Activated CD4-positive, alpha-beta T cell treated with anti-CD3 and anti-CD28 coated beads, Interleukin-2, Interleukin-6, amounts not matched to agents 100 ng/mL and 50 ng/mL, durations not matched to agents 16 hours and 8 hours (primary cell): ENCODE measurements at regions not wholly inside any gene's neighbourhood (a gene's known extent, or its start where the extent isn't known, plus 50 kb on each side); places are given as distances from the start of the nearest gene placed in this dataset.
"Not testable (repeated sequence)": the region's sequence is repeated elsewhere in the genome, so short reads cannot be mapped to it uniquely, and the experiment has no call there.

Experiments used
- DNase-seq: peaks from one replicate; pipeline ENCODE4 v3.0.0-alpha.2; 2020

DNA sequence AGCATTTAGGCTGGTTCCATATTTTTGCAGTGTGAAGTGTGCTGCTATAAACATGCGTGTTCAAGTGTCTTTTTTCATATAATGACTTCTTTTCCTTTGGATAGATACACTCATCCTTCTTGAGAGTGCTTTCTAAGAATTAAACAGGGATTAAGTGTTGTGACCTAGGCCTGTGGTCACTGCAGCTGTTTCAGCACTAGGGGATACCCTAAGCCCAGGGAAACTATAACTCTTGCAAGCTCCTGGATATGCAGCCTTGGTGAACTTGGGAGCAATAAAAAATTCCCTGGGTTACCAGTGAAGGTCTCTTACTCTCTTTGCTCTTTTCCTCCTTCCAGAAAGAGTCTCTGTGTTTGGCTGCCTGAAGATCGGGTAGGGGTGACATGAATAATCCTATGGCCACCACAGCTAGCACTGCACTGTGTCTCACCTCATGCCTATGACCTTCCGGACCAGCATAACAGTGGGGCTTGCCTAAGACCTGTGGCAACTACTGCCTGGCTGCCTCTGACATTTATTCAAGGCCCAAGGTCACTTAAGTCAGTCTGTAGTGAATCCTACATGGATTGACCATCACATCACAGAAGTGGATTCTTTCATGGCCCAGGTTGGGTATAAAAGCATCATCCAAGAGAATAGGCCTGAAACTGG, 799.7 kb downstream of the DACH1 start:
- DNase-seq, result no peak

DNA sequence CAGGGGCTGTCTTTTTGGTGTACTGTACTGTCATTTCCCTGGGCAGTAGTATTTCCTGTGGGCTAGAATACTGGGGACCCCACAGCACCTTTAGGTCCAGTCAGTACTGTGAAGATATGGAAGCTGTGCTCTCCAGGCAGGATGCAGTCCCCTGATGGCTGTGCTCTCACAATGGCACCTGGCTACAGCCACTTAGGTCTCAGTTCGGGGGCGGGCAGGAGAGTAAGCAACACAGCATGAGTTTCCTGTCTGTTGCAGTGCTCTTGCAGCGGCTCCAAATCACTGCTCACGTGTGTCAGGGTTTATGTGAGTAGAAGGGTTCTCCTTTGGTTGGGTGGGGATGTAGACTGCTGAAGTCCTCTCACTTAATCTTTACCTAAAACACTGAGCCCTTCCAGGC, 810.4 kb downstream of the DACH1 start:
- DNase-seq, result no peak

DNA sequence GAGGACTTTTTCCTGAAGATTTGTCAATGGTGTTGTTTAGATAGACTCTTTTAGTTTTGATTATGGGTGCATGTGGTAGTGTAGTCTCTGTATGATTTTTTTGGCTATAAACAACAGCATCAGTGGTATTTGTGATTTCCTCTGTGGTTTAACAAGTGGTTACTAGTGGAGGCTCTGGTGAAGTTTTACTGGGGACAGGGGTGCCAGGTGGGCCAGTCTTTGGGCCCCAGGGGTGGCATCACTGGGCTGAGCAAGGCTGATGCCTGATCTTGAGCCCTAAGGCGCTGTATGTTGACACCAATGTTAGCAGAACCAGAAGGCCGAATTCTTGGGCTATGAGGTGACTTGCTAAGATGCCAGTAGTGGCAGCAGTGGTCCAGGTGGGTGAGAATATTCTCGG, 811.4 kb downstream of the DACH1 start:
- DNase-seq, result no peak

DNA sequence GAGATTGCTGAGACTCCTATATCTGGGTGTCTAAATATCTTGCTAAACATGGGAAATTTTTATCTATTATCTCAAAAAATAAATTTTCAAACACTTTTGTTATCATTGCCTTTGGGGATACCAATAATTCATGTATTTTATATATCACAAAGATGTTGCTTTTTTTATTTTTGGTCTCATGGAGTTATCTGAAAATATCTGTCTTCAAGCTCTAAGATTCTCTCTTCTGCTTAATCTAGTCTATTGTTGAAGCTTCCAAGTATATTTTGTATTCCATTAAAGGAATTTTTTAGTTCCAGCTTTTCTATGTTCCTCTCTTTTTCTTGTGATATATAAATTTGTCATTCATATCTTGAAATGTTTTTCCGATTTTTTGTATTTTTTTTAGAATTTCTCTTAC, 812.0 kb downstream of the DACH1 start:
- no peak for DNase-seq

DNA sequence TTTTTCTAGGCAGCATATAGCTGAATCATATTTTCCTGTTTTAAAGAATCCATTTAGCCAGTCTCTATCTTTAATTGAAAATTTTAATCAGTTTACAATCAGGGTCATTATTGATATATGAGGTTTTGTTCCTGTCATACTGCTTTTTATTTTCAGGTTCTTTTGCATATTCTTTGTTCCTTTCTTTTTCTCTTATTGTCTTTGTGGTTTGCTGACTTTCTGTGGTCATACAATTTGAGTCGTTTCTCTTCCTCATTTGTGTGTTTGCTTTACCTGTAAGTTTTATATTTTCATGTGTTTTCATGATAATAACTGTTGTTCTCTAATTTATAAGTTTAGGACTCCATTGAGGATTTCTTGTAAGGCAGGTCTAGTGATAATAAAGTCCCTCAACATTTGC, 812.6 kb downstream of the DACH1 start:
- no peak for DNase-seq

DNA sequence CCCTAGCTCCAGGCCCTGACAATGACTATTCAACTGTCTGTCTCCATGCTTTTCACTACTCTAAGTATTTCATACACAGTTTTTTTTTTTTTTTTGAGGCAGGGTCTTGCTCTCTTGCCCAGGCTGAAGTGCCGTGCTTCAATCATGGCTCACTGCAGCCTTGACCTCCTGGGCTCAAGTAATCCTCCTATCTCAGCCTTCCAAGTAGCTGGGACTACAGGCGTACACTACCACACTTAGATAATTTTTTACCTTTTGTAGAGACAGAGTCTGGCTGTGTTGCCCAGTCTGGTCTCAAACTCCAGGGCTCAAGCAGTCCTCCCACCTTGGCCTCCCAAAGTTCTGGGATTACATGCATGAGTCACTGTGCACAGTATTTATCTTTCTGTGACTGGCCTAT, 815.4 kb downstream of the DACH1 start:
- no peak for DNase-seq

DNA sequence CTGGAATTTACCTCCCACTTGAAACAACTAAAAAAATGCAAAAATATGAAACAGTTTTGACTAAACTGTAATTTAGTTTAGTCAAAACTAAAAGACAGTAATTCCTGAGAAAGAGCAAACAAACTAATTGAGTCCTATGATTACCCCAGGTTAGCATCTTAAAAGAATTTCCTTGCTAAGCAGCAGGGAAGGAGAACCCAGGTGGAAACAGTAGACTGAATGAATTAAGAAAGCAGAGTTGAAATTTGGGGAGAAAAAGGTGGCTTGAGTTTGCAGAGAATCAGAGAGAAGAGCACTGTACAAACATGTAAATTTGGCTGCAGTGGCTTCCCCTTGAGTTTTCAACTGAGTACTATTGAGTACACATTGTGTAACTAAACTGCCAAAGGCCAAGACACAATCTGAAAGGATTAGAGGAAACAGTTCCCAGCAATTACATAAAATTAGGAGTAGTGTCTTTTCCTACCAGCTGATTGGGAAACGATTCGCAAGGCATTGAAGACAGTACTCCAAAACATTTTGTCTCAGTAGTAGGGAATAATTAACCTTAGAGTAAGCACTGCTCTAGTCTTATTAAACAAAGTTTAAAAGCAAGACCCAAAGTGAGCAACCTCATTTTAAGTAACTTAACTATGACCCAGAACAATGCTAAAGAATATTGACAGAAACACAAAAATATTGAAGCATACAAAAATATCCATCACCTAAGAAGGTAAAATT, 820.5 kb downstream of the DACH1 start:
- DNase-seq, result no peak

DNA sequence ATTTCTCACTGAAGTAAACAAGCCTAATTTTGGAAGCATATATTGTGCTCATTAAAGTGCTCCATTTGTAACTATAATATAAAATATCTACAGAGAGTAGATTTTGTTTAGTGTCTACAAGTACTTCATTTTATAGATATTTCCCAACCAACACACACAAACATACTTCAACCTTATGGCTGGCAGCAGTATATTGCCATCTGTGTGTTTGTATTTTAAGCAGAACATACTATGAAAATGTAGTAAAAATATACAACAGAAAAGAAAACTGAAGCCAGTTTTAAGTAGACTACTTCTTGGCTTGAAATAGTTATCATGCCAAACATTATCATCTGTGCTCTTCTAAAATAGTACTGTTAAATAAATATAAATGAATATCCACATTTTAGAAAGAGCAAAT, 821.9 kb downstream of the DACH1 start:
- DNase-seq, result no peak

DNA sequence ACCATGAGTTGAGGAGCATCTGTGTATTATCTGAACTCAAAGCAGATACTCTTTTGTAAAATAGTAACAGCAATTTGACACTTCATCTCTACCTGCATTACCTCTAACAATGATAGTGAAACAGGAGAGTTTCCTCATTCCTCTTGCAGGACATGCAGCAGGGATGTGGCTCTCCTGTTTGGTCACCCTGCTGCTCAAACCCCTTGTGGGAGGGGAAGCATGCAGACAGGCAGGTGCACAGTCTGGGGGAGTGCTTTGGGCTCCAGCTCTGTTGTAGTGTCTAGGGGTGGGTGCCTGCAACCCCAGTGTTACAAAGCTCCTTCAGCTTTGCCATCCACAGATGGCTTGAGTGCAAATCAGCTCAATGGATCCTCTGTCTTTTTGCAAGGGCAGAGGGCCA, 827.6 kb downstream of the DACH1 start:
- no peak for DNase-seq

DNA sequence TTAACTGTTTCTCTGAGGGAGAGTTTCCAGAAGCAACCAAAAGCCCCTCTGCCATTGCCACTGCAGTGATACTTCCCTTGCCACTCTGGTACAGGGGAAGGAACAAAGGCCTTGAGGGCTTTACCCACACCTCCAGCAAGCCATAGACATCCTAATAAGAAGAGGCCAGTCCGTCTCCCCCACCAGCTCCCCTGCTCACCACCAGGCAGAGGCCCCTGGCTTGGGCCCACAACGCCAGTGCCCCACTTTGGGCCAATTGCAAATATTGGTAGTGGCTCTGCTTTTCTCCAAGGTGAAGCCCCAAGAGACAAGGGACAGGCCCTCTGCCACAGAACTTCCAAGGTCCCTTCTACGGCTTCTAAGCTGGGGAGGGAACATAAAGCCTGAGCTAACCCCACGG, 833.0 kb downstream of the DACH1 start:
- no peak for DNase-seq

DNA sequence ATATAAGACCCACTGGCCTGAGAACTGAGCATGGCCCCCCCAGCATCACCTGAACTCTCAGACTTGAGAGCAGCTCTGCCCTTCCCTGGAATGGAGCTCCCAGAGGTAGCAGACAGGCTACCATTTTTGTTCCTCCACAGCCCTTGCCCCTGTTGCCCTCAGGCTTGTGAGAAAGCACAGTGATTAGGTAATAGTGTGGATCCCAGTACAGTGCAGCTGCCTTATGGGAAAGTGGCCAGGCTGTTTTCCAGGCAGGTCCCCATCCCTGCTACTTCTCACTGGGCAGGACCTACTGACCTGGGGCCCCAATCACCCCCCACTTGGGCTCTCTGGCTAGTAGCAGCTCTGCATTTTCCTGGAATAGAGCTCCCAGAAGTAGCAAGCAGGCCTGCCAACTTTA, 834.0 kb downstream of the DACH1 start:
- no peak for DNase-seq

DNA sequence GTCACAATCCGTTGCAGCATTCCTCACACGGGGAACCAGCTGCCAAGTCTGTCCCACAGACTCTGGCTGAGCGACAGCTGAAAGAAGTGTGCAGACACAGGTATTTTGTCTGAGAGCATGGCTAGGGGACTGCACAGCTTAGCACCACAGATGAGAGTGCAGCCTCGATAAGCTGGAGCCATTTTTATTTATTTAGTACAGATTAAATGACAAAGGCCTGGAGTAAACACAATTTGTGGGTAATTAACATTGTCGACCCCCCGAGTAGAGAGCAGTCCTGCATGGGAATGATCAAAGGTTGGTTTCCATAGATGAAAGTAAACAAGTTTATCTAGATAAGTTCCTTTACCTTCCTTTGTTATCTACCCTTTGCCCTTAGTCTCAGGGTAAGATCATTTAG, 836.2 kb downstream of the DACH1 start:
- DNase-seq, result no peak

DNA sequence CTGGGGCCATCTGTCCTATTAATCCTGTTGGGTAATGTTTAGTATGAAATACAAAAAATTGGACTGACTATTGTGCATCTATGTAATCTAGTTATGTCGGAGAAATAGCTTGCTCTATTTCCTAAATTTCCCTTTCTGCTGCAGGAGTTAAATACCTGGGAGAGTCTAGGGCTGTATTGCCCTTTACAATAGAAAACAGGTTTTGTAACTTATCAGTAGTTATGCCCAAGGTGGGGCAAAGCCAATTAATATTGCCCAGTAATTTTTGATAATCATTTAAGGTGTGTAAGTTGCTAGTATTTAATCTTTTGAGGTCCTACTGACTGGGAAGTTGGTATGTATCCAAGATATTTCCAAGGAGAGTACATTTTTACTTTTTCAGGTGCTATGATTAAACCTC, 838.1 kb downstream of the DACH1 start:
- no peak for DNase-seq

DNA sequence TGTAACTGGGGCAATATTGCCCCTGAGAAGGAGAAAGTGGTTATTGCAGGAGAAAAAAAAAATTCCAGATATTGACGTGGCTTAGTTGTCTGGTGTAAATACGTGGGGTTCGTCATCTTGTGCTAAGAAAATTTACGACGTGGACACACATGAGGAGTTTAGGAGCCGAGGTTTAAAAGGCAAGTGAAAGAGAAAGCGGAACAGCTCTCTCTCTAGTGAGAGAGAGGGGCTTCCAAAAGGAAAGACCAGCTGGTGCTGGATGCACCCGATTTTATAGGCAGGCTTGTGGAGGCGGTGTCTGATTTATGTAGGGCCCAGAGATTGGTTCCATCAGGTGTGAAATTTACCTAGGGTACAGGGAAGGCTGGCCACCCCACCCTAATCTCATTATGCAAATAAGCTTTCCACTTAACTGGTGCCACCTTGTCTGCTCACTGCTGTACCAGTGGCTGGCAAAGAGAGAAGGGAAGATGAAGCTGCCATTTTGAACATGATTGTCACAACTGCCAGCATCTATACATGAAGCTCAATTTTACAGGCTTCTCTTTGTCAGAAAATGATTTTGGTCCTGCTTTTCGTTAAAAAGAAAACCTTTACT, 845.1 kb downstream of the DACH1 start:
- no peak for DNase-seq

DNA sequence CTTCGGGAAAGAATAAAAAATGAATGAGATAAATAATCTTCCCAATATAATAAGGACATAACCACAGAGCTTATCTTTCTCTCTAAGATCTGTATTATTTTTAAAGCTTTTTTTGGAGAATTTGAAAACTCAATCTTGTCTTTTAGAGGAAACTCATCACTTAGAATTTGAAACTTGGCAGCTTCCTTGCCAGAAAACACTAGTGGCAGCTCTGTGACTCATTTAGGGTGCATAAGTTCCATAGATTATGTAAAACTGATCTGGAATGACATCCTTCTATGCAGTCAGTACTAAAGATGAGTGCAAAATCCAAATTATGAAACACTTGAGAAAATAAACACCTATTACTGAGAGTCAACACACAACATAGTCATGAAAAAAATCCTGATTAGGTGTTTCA, 848.0 kb downstream of the DACH1 start:
- no peak for DNase-seq

DNA sequence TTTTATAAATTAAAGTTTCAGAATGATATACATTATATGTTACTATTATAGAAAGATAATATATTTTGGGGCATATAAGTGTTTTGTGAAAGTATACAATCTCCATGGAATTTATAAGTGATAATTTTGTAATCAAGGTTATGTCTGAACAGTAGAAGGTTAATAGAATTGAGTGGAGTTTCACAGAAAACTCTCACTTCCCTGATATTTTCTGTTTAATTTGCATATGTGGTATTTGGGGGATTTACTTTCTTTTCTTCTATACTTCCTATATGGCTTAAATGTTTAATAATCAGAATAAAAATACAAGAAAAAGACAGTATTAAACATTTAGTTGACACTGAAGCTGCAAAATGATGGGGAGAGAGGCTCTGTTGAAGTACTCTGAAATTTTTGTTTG, 848.5 kb downstream of the DACH1 start:
- DNase-seq, result no peak

DNA sequence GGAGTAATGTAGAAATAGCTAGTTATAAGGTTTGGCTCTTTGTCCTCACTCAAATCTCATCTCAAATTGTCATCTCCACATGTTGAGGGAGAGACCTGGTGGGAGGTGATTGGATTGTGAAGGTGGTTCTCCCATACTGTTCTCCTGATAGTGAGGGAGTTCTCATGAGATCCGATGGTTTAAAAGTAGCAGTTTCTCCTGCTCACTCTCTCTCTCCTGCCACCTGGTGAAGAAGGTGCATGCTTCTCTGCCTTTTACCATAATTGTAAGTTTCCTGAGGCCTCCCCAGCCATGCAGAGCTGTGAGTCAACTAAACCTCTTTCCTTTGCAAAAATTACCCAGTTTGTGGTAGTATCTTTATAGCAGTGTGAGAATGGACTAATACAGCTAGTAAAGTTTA, 849.4 kb downstream of the DACH1 start:
- DNase-seq, result no peak

DNA sequence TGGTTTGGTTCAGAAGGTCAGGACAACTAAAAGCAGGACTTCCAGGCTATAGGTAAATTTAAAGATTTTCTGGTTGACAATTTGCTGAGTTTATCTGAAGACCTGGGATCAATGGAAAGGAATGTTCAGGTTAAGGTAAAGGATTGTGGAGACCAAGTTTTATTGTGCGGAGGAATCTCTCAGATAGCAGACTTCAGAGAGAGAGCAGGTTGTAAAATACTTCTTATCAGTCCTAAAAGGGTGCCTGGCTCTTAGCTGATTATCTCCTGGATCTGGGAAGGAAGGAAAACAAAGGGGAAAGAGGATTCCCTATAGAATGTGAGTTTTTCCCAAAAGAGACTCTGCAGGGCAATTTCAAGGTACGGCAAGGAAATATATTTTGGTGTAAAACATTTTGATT, 851.5 kb downstream of the DACH1 start:
- DNase-seq, result no peak

DNA sequence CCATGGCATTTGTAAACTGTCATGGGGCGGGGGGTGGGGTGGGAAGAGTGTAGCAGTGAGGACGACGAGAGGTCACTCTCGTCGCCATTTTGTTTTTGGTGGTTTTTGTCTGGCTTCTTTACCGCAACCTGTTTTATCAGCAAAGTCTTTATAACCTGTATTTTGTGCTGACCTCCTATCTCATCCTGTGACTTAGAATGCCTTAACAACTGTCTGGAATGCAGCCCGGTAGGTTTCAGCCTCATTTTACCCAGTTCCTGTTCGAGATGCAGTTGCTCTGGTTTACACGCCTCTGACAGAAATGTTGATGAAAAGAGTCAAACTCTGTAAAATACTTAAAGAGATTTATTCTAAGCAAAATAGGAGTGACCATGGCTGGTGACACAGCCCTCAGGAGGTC, 852.0 kb downstream of the DACH1 start:
- DNase-seq, result no peak

DNA sequence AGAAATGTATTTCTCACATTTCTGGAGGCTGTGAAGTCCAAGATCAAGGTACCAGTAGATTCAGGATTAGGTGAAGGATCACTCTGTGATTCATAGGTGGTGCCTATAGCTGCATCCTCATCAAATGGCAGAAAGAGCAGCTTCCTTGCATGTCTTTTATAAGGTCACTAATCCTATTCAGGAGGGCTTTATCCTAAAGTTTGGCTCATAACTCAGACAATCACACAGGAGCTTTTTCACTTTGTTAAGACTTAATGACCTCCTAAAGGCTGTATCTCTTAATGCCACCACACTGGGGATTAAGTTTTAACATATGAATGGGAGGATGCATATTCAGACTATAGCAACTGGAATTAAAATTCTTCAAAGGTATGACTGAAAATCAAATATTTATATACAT, 861.1 kb downstream of the DACH1 start:
- no peak for DNase-seq

DNA sequence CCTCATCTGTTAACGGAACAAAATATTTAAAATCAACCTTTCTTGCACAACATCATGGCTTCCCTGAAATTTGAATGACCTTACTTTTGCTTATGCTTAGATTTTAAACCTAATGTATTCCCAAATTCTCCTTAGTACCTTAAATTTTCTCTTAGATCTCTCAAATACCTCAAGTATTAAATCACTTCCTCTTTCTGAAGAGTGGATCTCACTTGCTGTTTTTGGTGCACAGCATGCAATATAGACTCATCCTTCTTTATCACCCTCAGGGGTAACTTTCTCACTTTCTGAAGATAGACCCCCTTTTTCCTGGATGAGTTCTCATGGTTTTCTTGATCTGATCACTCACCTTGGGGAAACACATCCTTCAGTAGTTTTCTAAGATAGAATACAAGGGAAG, 871.7 kb downstream of the DACH1 start:
- no peak for DNase-seq

DNA sequence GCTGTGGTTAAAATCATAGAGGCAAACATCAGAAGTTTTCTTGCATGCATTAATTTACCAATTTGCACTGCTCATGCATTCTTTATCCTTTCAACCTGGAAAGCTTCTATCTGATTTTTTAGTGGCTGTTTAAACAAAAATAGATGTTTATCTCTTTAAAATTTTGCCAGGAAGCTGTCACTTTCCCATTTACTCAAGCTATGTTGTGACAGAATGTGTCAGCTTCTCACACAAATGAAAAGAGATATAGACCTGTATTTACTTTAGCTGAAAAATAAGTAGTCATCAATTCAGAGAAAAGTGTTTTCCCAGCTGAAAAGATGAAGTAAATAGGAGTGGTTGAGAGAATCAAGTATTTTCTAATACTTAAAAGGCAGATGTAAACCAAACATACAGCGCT, 872.8 kb downstream of the DACH1 start:
- DNase-seq, result no peak

DNA sequence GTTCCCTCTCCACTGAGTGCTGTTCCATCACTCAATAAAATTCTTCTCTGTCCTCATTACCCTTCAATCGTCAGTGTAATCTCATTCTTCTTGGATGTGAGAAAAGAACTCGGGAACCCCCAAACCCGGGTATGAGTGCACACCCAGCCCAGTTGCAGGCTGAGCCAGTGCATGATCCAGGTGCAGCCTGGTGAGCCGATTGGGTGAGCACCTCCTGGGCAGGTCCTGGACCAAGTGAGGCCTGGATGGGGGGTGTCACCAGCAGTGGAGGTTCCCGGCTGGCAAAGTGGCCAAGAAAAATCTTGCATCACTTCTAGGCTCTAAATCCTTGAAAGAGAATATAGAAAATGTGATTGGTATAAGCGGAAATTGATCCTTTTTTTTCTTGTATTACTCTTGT, 878.8 kb upstream of the KLHL1 start:
- DNase-seq, result no peak

DNA sequence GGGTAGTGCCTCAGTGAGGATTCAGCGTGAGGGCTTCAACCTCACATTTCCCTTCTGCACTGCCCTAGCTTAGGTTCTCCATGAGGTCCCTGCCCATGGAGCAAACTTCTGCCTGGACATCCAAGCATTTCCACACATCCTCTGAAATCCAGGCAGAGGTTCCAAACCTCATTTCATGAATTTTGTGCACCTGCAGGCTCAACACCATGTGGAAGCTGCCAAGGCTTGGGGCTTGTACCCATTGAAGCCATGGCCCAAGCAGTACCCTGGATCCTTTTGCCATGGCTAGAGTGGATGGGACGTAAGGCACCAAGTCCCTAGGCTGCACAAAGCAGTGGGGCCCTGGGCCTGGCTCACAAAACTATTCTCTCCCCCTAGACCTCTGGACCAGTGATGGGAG, 877.1 kb upstream of the KLHL1 start:
- DNase-seq, result no peak

DNA sequence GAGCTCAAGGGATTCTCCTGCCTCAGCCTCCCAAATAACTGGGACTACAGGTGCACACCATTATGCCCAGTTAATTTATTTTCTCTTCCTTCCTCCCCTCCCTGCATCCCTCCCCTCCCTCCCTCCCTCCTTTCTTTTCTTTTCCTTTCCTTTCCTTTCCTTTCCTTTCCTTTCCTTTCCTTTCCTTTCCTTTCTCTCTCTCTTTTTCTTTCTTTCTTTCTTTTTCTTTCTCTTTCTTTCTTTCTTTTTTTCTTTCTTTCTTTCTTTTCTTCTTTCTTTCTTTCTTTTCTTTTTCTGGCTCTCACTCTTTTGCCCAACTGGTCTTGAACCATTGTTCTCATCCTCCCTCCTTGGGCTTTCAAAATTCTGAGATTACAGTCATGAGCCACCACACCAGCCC, 873.0 kb upstream of the KLHL1 start:
- DNase-seq, result not testable (repeated sequence)
